ENCODE measurements at regions not wholly inside any gene's neighbourhood (a gene's known extent, or its start where the extent isn't known, plus 50 kb on each side); places are given as distances from the start of the nearest gene placed in this dataset.

- H4K5ac ChIP-seq (ENCODE audit: low read depth, low read length), result no peak overlapping the region
- H3K9me3 ChIP-seq (ENCODE audit: control insufficient read depth, insufficient read depth, low read length), result peaks cover 3% of the 10 kb centered on the region; the same call in 1 of the 2 replicates
- ChIA-PET POLR2A (ENCODE audit: unreplicated experiment) (no interaction called here), CTCF (no interaction called here)
- H2BK15ac ChIP-seq (ENCODE audit: low read depth, low read length), result no peak overlapping the region
- H2AK9ac ChIP-seq (replicated peaks; ENCODE audit: low read depth, low read length, poor library complexity), result no peak overlapping the region
- no peaks in the 10 kb centered on the region for H3K9me1 ChIP-seq (ENCODE audit: insufficient read depth, low read length)
- no peak overlapping the region for H3K9ac ChIP-seq (ENCODE audit: low read depth, low read length)
- H3K23ac ChIP-seq (ENCODE audit: low read depth, low read length), result no peak overlapping the region
- intact Hi-C loops (cut with micrococcal nuclease) (no loop called here), in situ Hi-C loops (cut with MboI; ENCODE audit: low sequenced_read_pairs) (no loop called here), dilution Hi-C loops (cut with HindIII; ENCODE audit: low sequenced_read_pairs, unreplicated experiment) (no loop called here)
- WGBS, 2 experiments (ENCODE audit: extremely low coverage in 2 of 2, insufficient read length in 1 of 2), result no CpG with 5 or more reads among the region's 3 CpGs
- no peak overlapping the region for H2AFZ ChIP-seq (replicated peaks; ENCODE audit: low read length, poor library complexity)
- no peaks in the 10 kb centered on the region for H3K36me3 ChIP-seq (ENCODE audit: control insufficient read depth, insufficient read depth, low read length)
- no peak overlapping the region for H2BK5ac ChIP-seq (ENCODE audit: low read depth, low read length, poor library complexity, severe bottlenecking)
- H3K4me2 ChIP-seq (ENCODE audit: low read depth, low read length), result no peak overlapping the region
- H4K91ac ChIP-seq (ENCODE audit: insufficient read depth, low read depth, low read length), result no peak overlapping the region
- H4K20me1 ChIP-seq (ENCODE audit: insufficient read depth, low read length), result no peaks in the 10 kb centered on the region
- H2BK120ac ChIP-seq (ENCODE audit: low read depth, low read length), result no peak overlapping the region
- no peak overlapping the region for H4K8ac ChIP-seq (ENCODE audit: low read depth in 2 of 2, low read length in 2 of 2)
- no peak overlapping the region for H2BK20ac ChIP-seq (ENCODE audit: low read depth, low read length)
- TF ChIP-seq CHD1 (IDR thresholded peaks at IDR 0.05; ENCODE audit: low read depth, low read length) (no peak), MAZ (IDR thresholded peaks at IDR 0.05; ENCODE audit: borderline replicate concordance, low read depth, low read length) (no peak), POLR2A (IDR thresholded peaks at IDR 0.05; ENCODE audit: low read depth, low read length) (no peak), MXI1 (IDR thresholded peaks at IDR 0.05; ENCODE audit: borderline replicate concordance, low read depth, low read length) (no peak), MAFK (IDR thresholded peaks at IDR 0.05; ENCODE audit: low read depth, low read length) (no peak), CTCF (conservative IDR thresholded peaks at IDR 0.05; ENCODE audit: low read depth, low read length) (no peak), ELK1 (IDR thresholded peaks at IDR 0.05; ENCODE audit: borderline replicate concordance, low read depth, low read length) (no peak), CEBPB (IDR thresholded peaks at IDR 0.05; ENCODE audit: low read depth, low read length) (no peak), SMC3 (IDR thresholded peaks at IDR 0.05; ENCODE audit: low read depth, low read length) (no peak), NFE2L2 (IDR thresholded peaks at IDR 0.05; ENCODE audit: low read depth, low read length) (no peak), USF2 (IDR thresholded peaks at IDR 0.05; ENCODE audit: low read depth, low read length) (no peak), RFX5 (IDR thresholded peaks at IDR 0.05; ENCODE audit: low read depth, low read length) (no peak), BHLHE40 (IDR thresholded peaks at IDR 0.05; ENCODE audit: low read depth, low read length) (no peak), RAD21 (IDR thresholded peaks at IDR 0.05; ENCODE audit: low read length) (no peak), FOS (IDR thresholded peaks at IDR 0.05; ENCODE audit: low read depth, low read length) (no peak)
- no peak overlapping the region for H3K56ac ChIP-seq (ENCODE audit: extremely low read depth, insufficient read depth, low read length)
- H3K18ac ChIP-seq (ENCODE audit: low read depth, low read length), result no peak overlapping the region
- no peak overlapping the region for H3K27ac ChIP-seq (ENCODE audit: insufficient read depth, low read length)
- H3K27me3 ChIP-seq (ENCODE audit: control insufficient read depth, insufficient read depth, low read length), result no peaks in the 10 kb centered on the region
- ATAC-seq (ENCODE audit: low read depth), result no peak
- no peak overlapping the region for H3K4ac ChIP-seq (ENCODE audit: low read depth, low read length)
- H3K79me1 ChIP-seq (ENCODE audit: low read depth in 1 of 2, low read length in 2 of 2), result no peaks in the 10 kb centered on the region
- H3K4me3 ChIP-seq (ENCODE audit: insufficient read depth, low read depth, low read length), result no peak overlapping the region
- no peak overlapping the region for H2AK5ac ChIP-seq (ENCODE audit: low read depth, low read length)
- H3K14ac ChIP-seq (replicated peaks; ENCODE audit: low read depth, low read length), result no peak overlapping the region
- H3K4me1 ChIP-seq (ENCODE audit: control insufficient read depth, insufficient read depth, low read length), result no peaks in the 10 kb centered on the region
- no peak for DNase-seq
- BruUV-seq (replicated peaks), result no TSS peak
Measured at GRCh38 chr10:107444443-107444842, 279.9 kb upstream of the SORCS1 start.

Data from IMR-90 (cell line).